Neuronal stem cell (in vitro differentiated cells): ENCODE measurements at regions not wholly inside any gene's neighbourhood (a gene's known extent, or its start where the extent isn't known, plus 50 kb on each side); places are given as distances from the start of the nearest gene placed in this dataset.
"Not testable (repeated sequence)": the region's sequence is repeated elsewhere in the genome, so short reads cannot be mapped to it uniquely, and the experiment has no call there.

Source experiments
- DNase-seq: peaks from one replicate; pipeline ENCODE4 v3.0.0-alpha.2; 2013; ENCODE audit warnings: low spot score
- H2AFZ ChIP-seq: one replicate; pipeline ENCODE4 v1.6.1; 2013; ENCODE audit warnings: mild to moderate bottlenecking, low read length, inconsistent platforms
- H2AK5ac ChIP-seq: 2 replicates; pipeline ENCODE4 v1.6.1; 2013; ENCODE audit warnings: low read depth, mild to moderate bottlenecking, inconsistent platforms, low read length, moderate library complexity, mixed read lengths
- H2BK120ac ChIP-seq: 2 replicates; pipeline ENCODE4 v1.6.1; 2013; ENCODE audit warnings: low read depth, mild to moderate bottlenecking, inconsistent platforms, low read length, moderate library complexity, mixed read lengths
- H2BK12ac ChIP-seq: one replicate; pipeline ENCODE4 v1.6.1; 2013; ENCODE audit warnings: low read length, inconsistent platforms
- H2BK15ac ChIP-seq: 2 replicates; pipeline ENCODE4 v1.6.1; 2013; ENCODE audit warnings: mild to moderate bottlenecking, low read length, inconsistent platforms, mixed read lengths
- H2BK5ac ChIP-seq: one replicate; pipeline ENCODE4 v1.6.1; 2013; ENCODE audit warnings: inconsistent platforms, mild to moderate bottlenecking, low read length, moderate library complexity
- H3K14ac ChIP-seq: one replicate; pipeline ENCODE4 v1.6.1; 2013; ENCODE audit warnings: low read length, inconsistent platforms
- H3K18ac ChIP-seq: 2 replicates; pipeline ENCODE4 v1.6.1; 2013; ENCODE audit warnings: low read length, inconsistent platforms
- H3K23ac ChIP-seq: 2 replicates; pipeline ENCODE4 v1.6.1; 2013; ENCODE audit warnings: low read depth, mild to moderate bottlenecking, mixed read lengths, low read length, inconsistent platforms; ENCODE audit not compliant: poor library complexity
- H3K27ac ChIP-seq: replicated peaks from 3 replicates; pipeline ENCODE4 v1.5.1; 2013; ENCODE audit warnings: low read length, inconsistent platforms
- H3K27me3 ChIP-seq, 3 experiments: 2 replicates each; pipeline ENCODE4 v1.6.1; 2013; ENCODE audit warnings: low read length in 3 of 3, mild to moderate bottlenecking in 2 of 3, inconsistent platforms in 1 of 3, low read depth in 1 of 3, mixed read lengths in 1 of 3, moderate library complexity in 1 of 3; ENCODE audit not compliant: control insufficient read depth in 3 of 3, insufficient read depth in 3 of 3
- H3K36me3 ChIP-seq, 2 donors: replicated peaks in 1 of 2; 2 replicates each; pipeline ENCODE4 v1.6.1; 2013; ENCODE audit warnings: low read length in 2 of 2; ENCODE audit not compliant: control insufficient read depth in 2 of 2, insufficient read depth in 2 of 2
- H3K4ac ChIP-seq: 2 replicates; pipeline ENCODE4 v1.6.1; 2013; ENCODE audit warnings: inconsistent platforms, mild to moderate bottlenecking, low read length, moderate library complexity
- H3K4me1 ChIP-seq, 2 donors: 1 replicate in 1 of 2; 2 replicates in 1 of 2; pipeline ENCODE4 v1.6.1; 2013; ENCODE audit warnings: low read length in 2 of 2, low read depth in 1 of 2; ENCODE audit not compliant: control insufficient read depth in 2 of 2, insufficient read depth in 1 of 2
- H3K4me2 ChIP-seq: one replicate; pipeline ENCODE4 v1.6.1; 2013; ENCODE audit warnings: mild to moderate bottlenecking, low read length, inconsistent platforms; ENCODE audit not compliant: insufficient read depth, poor library complexity, severe bottlenecking
- H3K4me3 ChIP-seq, 2 donors: 2 replicates each; pipeline ENCODE4 v1.5.1; 2013; ENCODE audit warnings: low read length in 2 of 2, mild to moderate bottlenecking in 2 of 2, inconsistent platforms in 1 of 2, moderate library complexity in 1 of 2
- H3K79me1 ChIP-seq: one replicate; pipeline ENCODE4 v1.6.1; 2013; ENCODE audit warnings: low read depth, mild to moderate bottlenecking, inconsistent platforms, low read length, moderate library complexity
- H3K9ac ChIP-seq: one replicate; pipeline ENCODE4 v1.6.1; 2013; ENCODE audit warnings: mild to moderate bottlenecking, low read depth, low read length, inconsistent platforms; ENCODE audit not compliant: poor library complexity
- H3K9me3 ChIP-seq, 2 donors: replicated peaks in 1 of 2; 2 replicates each; pipeline versions ENCODE3 to v1.6.1; 2013; ENCODE audit warnings: low read length in 2 of 2, mild to moderate bottlenecking in 2 of 2, inconsistent platforms in 1 of 2, low read depth in 1 of 2, mixed read lengths in 1 of 2, moderate library complexity in 1 of 2; ENCODE audit not compliant: control insufficient read depth in 2 of 2, insufficient read depth in 1 of 2
- H4K8ac ChIP-seq: one replicate; pipeline ENCODE4 v1.6.1; 2013; ENCODE audit warnings: low read depth, mild to moderate bottlenecking, inconsistent platforms, low read length, moderate library complexity
- H4K91ac ChIP-seq: one replicate; pipeline ENCODE4 v1.6.1; 2013; ENCODE audit warnings: low read length, low read depth, mild to moderate bottlenecking, inconsistent platforms; ENCODE audit not compliant: poor library complexity
- WGBS, 2 donors: extraction: QIAGEN DNeasy Blood & Tissue Kit; methylation state at CpG; one replicate each; pipeline ENCODE4 v1.1.7; 2013; ENCODE audit warnings: missing lambda C conversion rate in 2 of 2, mixed read lengths in 1 of 2; ENCODE audit not compliant: insufficient read length in 2 of 2, insufficient replicate concordance in 1 of 2; ENCODE audit errors: extremely low coverage in 2 of 2; 5-methylcytosine and 5-hydroxymethylcytosine counted together

- H2AK5ac ChIP-seq = no peak overlapping the region
- H3K14ac ChIP-seq = no peak overlapping the region
- no peak overlapping the region for H3K4me2 ChIP-seq
- H3K27ac ChIP-seq = no peak overlapping the region
- WGBS, 2 donors = no CpG with 5 or more reads among the region's 4 CpGs
- no peak overlapping the region for H4K8ac ChIP-seq
- H3K18ac ChIP-seq = no peak overlapping the region
- no peak overlapping the region for H3K23ac ChIP-seq
- H3K4ac ChIP-seq = no peak overlapping the region
- peak overlapping the region; percentile 75 for H2AFZ ChIP-seq
- H3K9ac ChIP-seq = no peak overlapping the region
- H3K27me3 ChIP-seq = no peaks in the 10 kb centered on the region
- H2BK5ac ChIP-seq = no peak overlapping the region
- H4K91ac ChIP-seq = no peak overlapping the region
- H2BK12ac ChIP-seq = no peak overlapping the region
- no peaks in the 10 kb centered on the region for H3K4me1 ChIP-seq
- no peak overlapping the region for H2BK120ac ChIP-seq
- DNase-seq = peak; percentile 27
- H3K36me3 ChIP-seq = no peaks in the 10 kb centered on the region
- no peaks in the 10 kb centered on the region for H3K9me3 ChIP-seq
- H3K79me1 ChIP-seq = no peaks in the 10 kb centered on the region
- H2BK15ac ChIP-seq = no peak overlapping the region
- no peak overlapping the region for H3K4me3 ChIP-seq
Observed at GRCh38 chrX:76555816-76556215, 128.3 kb downstream of the MAGEE1 start.

- not testable (repeated sequence) for H3K79me1 ChIP-seq, DNase-seq, H3K18ac ChIP-seq
Observed at GRCh38 chrX:76564842-76565241, 137.3 kb downstream of the MAGEE1 start.

GRCh38 chrX:76605390-76605789 lies 177.9 kb downstream of the MAGEE1 start:
- H3K27ac ChIP-seq = no peak overlapping the region
- no peak overlapping the region for H2BK15ac ChIP-seq
- H3K4ac ChIP-seq = no peak overlapping the region
- no peak overlapping the region for H2BK120ac ChIP-seq
- H2AFZ ChIP-seq = no peak overlapping the region
- H3K9me3 ChIP-seq = no peaks in the 10 kb centered on the region
- H3K14ac ChIP-seq = no peak overlapping the region
- H3K4me1 ChIP-seq = no peaks in the 10 kb centered on the region
- H2BK12ac ChIP-seq = no peak overlapping the region
- DNase-seq = no peak
- H4K8ac ChIP-seq = no peak overlapping the region
- H4K91ac ChIP-seq = no peak overlapping the region
- H2AK5ac ChIP-seq = no peak overlapping the region
- H3K36me3 ChIP-seq = no peaks in the 10 kb centered on the region
- H3K9ac ChIP-seq = no peak overlapping the region
- no peak overlapping the region for H3K4me3 ChIP-seq
- H2BK5ac ChIP-seq = no peak overlapping the region
- H3K27me3 ChIP-seq = no peaks in the 10 kb centered on the region
- no CpG with 5 or more reads among the region's 1 CpG for WGBS, 2 donors
- H3K4me2 ChIP-seq = no peak overlapping the region
- no peak overlapping the region for H3K23ac ChIP-seq
- no peak overlapping the region for H3K18ac ChIP-seq
- no peaks in the 10 kb centered on the region for H3K79me1 ChIP-seq

More at GRCh38 chrX:76564842-76565241, 137.3 kb downstream of the MAGEE1 start:
- H2BK120ac ChIP-seq, H2BK12ac ChIP-seq, H2AFZ ChIP-seq, H3K14ac ChIP-seq, H3K9me3 ChIP-seq, H3K23ac ChIP-seq, H3K27me3 ChIP-seq, H3K4me3 ChIP-seq, H3K9ac ChIP-seq, H4K91ac ChIP-seq, H3K4me2 ChIP-seq, H2BK15ac ChIP-seq, H2AK5ac ChIP-seq, H3K4me1 ChIP-seq, H3K27ac ChIP-seq, H4K8ac ChIP-seq, H3K36me3 ChIP-seq, H2BK5ac ChIP-seq, H3K4ac ChIP-seq: not testable (repeated sequence)
- no CpG with 5 or more reads among the region's 5 CpGs for WGBS, 2 donors

GRCh38 chrX:76617020-76617419 lies 189.5 kb downstream of the MAGEE1 start:
- H2AFZ ChIP-seq = no peak overlapping the region
- H2BK15ac ChIP-seq = no peak overlapping the region
- H3K27me3 ChIP-seq = no peaks in the 10 kb centered on the region
- H3K4me1 ChIP-seq = no peaks in the 10 kb centered on the region
- DNase-seq = no peak
- no peak overlapping the region for H3K4ac ChIP-seq
- H3K4me2 ChIP-seq = no peak overlapping the region
- H3K4me3 ChIP-seq = no peak overlapping the region
- H2BK120ac ChIP-seq = no peak overlapping the region
- no peaks in the 10 kb centered on the region for H3K79me1 ChIP-seq
- no peak overlapping the region for H2BK12ac ChIP-seq
- no peak overlapping the region for H4K91ac ChIP-seq
- no peak overlapping the region for H3K14ac ChIP-seq
- no CpG with 5 or more reads among the region's 3 CpGs for WGBS, 2 donors
- no peak overlapping the region for H3K9ac ChIP-seq
- H4K8ac ChIP-seq = no peak overlapping the region
- no peak overlapping the region for H3K23ac ChIP-seq
- no peak overlapping the region for H3K18ac ChIP-seq
- H2BK5ac ChIP-seq = no peak overlapping the region
- no peak overlapping the region for H3K27ac ChIP-seq
- H3K9me3 ChIP-seq = peaks cover 0 to 2% of the 10 kb centered on the region in 2 donors
- no peaks in the 10 kb centered on the region for H3K36me3 ChIP-seq
- no peak overlapping the region for H2AK5ac ChIP-seq
